Natural killer cell (primary cell): ENCODE measurements at regions not wholly inside any gene's neighbourhood (a gene's known extent, or its start where the extent isn't known, plus 50 kb on each side); places are given as distances from the start of the nearest gene placed in this dataset.

ENCODE experiments used
- ATAC-seq, 3 donors: fragments of 150-1000 bp in 2 of 3; fragments of 200-7000 bp in 1 of 3; cut with Tn5 transposase; 1 replicate in 1 of 3; 2 replicates in 2 of 3; pipeline ENCODE4 v1.10.0; 2021; ENCODE audit warnings: mild to moderate bottlenecking in 2 of 3, moderate library complexity in 2 of 3
- DNase-seq, 2 donors: peaks; one replicate each; pipeline versions ENCODE4 v3.0.0 to v3.0.0-alpha.2; 2013 to 2021; ENCODE audit warnings: mixed read lengths in 1 of 2
- H3K27ac ChIP-seq: one replicate; pipeline ENCODE4 v1.5.1; 2013; ENCODE audit warnings: mild to moderate bottlenecking, low read length
- H3K27me3 ChIP-seq: one replicate; pipeline ENCODE4 v1.6.1; 2013; ENCODE audit warnings: low read length; ENCODE audit not compliant: control insufficient read depth, insufficient read depth
- H3K36me3 ChIP-seq: one replicate; pipeline ENCODE4 v1.6.1; 2013; ENCODE audit warnings: low read length; ENCODE audit not compliant: control insufficient read depth, insufficient read depth
- H3K4me1 ChIP-seq: one replicate; pipeline ENCODE4 v1.6.1; 2013; ENCODE audit warnings: low read length; ENCODE audit not compliant: control insufficient read depth, insufficient read depth
- H3K4me3 ChIP-seq: one replicate; pipeline ENCODE4 v1.5.1; 2013; ENCODE audit warnings: low read length
- H3K9me3 ChIP-seq: one replicate; pipeline ENCODE4 v1.6.1; 2013; ENCODE audit warnings: low read length; ENCODE audit not compliant: control insufficient read depth, insufficient read depth
- H3K27ac Mint-ChIP-seq, 2 donors: one replicate each; pipeline ENCODE4 v1.8.0; 2022; ENCODE audit warnings: mild to moderate bottlenecking in 2 of 2, mixed read lengths in 2 of 2, moderate library complexity in 1 of 2
- H3K27me3 Mint-ChIP-seq, 2 donors: one replicate each; pipeline ENCODE4 v1.8.0; 2022; ENCODE audit warnings: low read depth in 2 of 2, mixed read lengths in 2 of 2
- H3K36me3 Mint-ChIP-seq: one replicate; pipeline ENCODE4 v1.8.0; 2022; ENCODE audit warnings: mixed read lengths
- H3K4me1 Mint-ChIP-seq, 2 donors: one replicate each; pipeline ENCODE4 v1.8.0; 2022; ENCODE audit warnings: mixed read lengths in 2 of 2
- H3K4me3 Mint-ChIP-seq: one replicate; pipeline ENCODE4 v1.8.0; 2022; ENCODE audit warnings: mild to moderate bottlenecking, moderate library complexity, mixed read lengths
- H3K9me3 Mint-ChIP-seq, 2 donors: one replicate each; pipeline ENCODE4 v1.8.0; 2022; ENCODE audit warnings: mixed read lengths in 2 of 2
- WGBS: methylation state at CpG from one replicate; pipeline ENCODE4 v1.1.7; 2013; ENCODE audit warnings: missing lambda C conversion rate; ENCODE audit not compliant: insufficient coverage; 5-methylcytosine and 5-hydroxymethylcytosine counted together
- intact Hi-C: fragments of 100-400 bp; cut with micrococcal nuclease; formaldehyde crosslinking; loops from one replicate; pipeline ENCODE4 v1.14.2; 2022
- TF ChIP-seq, protein P1 (sequence below): fragments of 200-600 bp; IDR thresholded peaks from one replicate; pipeline ENCODE4 v1.8.0; 2022; ENCODE audit warnings: antibody characterized with exemption

- Histone ChIP-seq H3K27me3 (no peaks in the 10 kb centered on the region), H3K4me1 (no peaks in the 10 kb centered on the region), H3K4me3 (no peak overlapping the region), H3K36me3 (no peaks in the 10 kb centered on the region), H3K27ac (no peak overlapping the region), H3K9me3 (no peaks in the 10 kb centered on the region)
- Mint-ChIP-seq H3K9me3 (no peaks in the 10 kb centered on the region), H3K4me3 (no peak overlapping the region), H3K27ac (no peak overlapping the region), H3K4me1 (no peaks in the 10 kb centered on the region), H3K36me3 (no peaks in the 10 kb centered on the region), H3K27me3 (no peaks in the 10 kb centered on the region)
- intact Hi-C loops: no loop called here
- TF ChIP-seq, protein P1, sequence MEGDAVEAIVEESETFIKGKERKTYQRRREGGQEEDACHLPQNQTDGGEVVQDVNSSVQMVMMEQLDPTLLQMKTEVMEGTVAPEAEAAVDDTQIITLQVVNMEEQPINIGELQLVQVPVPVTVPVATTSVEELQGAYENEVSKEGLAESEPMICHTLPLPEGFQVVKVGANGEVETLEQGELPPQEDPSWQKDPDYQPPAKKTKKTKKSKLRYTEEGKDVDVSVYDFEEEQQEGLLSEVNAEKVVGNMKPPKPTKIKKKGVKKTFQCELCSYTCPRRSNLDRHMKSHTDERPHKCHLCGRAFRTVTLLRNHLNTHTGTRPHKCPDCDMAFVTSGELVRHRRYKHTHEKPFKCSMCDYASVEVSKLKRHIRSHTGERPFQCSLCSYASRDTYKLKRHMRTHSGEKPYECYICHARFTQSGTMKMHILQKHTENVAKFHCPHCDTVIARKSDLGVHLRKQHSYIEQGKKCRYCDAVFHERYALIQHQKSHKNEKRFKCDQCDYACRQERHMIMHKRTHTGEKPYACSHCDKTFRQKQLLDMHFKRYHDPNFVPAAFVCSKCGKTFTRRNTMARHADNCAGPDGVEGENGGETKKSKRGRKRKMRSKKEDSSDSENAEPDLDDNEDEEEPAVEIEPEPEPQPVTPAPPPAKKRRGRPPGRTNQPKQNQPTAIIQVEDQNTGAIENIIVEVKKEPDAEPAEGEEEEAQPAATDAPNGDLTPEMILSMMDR: no peak
- peak in 1 of 2 donors; percentile 74 for DNase-seq
- ATAC-seq: no peak
- WGBS: 30% methylated on average over 2 of the region's 2 CpGs
Measured at GRCh38 chr1:213669964-213670691, 317.6 kb upstream of the PROX1 start.

DNA sequence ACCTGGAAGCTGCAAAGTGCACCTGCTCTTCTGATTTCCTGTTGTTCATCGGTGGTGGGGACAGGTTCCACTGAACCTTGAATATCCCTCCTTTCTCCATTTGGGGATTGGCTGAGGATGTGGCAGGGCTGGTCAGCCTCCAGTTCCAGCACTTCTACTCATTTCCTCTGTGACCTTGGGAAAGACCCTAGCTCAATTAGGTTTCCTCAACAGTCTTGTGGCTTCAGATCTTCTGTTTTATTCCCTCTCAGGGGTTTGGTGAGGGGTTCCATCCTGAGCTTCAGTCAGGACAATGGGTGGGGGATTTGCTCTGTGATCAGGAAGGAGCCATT lies 317.1 kb upstream of the PROX1 start:
- H3K27me3 Mint-ChIP-seq: no peaks in the 10 kb centered on the region
- H3K27ac ChIP-seq: no peak overlapping the region
- H3K4me1 Mint-ChIP-seq: no peaks in the 10 kb centered on the region

GRCh38 chr1:213675043-213675442 lies 312.7 kb upstream of the PROX1 start:
- H3K9me3 Mint-ChIP-seq: peaks cover 0 to 3% of the 10 kb centered on the region in 2 donors
- H3K4me3 Mint-ChIP-seq: no peak overlapping the region
- no peaks in the 10 kb centered on the region for H3K4me1 ChIP-seq
- intact Hi-C loops: no loop called here
- H3K36me3 Mint-ChIP-seq: no peaks in the 10 kb centered on the region
- 71% methylated on average over 1 of the region's 1 CpG for WGBS
- no peak overlapping the region for H3K27ac Mint-ChIP-seq
- no peak overlapping the region for H3K4me3 ChIP-seq
- ATAC-seq (no peak), DNase-seq (no peak)
- H3K27ac ChIP-seq: no peak overlapping the region
- TF ChIP-seq, protein P1: no peak
- H3K4me1 Mint-ChIP-seq: no peaks in the 10 kb centered on the region
- no peaks in the 10 kb centered on the region for H3K27me3 ChIP-seq
- no peaks in the 10 kb centered on the region for H3K27me3 Mint-ChIP-seq
- no peaks in the 10 kb centered on the region for H3K9me3 ChIP-seq
- H3K36me3 ChIP-seq: no peaks in the 10 kb centered on the region

More for the DNA sequence above, 317.1 kb upstream of the PROX1 start:
- ATAC-seq (no peak), DNase-seq (no peak)
- H3K27ac Mint-ChIP-seq: no peak overlapping the region
- no peaks in the 10 kb centered on the region for H3K9me3 Mint-ChIP-seq
- no peaks in the 10 kb centered on the region for H3K9me3 ChIP-seq
- 71% methylated on average over 1 of the region's 1 CpG for WGBS
- TF ChIP-seq, protein P1: no peak
- intact Hi-C loops: no loop called here
- H3K4me1 ChIP-seq: no peaks in the 10 kb centered on the region
- H3K36me3 ChIP-seq: no peaks in the 10 kb centered on the region
- H3K4me3 ChIP-seq: no peak overlapping the region
- H3K4me3 Mint-ChIP-seq: no peak overlapping the region
- no peaks in the 10 kb centered on the region for H3K27me3 ChIP-seq
- H3K36me3 Mint-ChIP-seq: no peaks in the 10 kb centered on the region

- intact Hi-C loops: no loop called here
- TF ChIP-seq, protein P1: no peak
Measured at GRCh38 chr1:213676736-213677135, 311.0 kb upstream of the PROX1 start.

More at GRCh38 chr1:213676736-213677135, 311.0 kb upstream of the PROX1 start:
- Mint-ChIP-seq H3K36me3 (no peaks in the 10 kb centered on the region), H3K9me3 (peaks cover 2 to 3% of the 10 kb centered on the region in 2 donors), H3K4me1 (no peaks in the 10 kb centered on the region), H3K27ac (no peak overlapping the region), H3K27me3 (no peaks in the 10 kb centered on the region), H3K4me3 (no peak overlapping the region)
- DNase-seq (no peak), ATAC-seq (no peak)
- Histone ChIP-seq H3K27me3 (no peaks in the 10 kb centered on the region), H3K27ac (no peak overlapping the region), H3K4me3 (no peak overlapping the region), H3K9me3 (no peaks in the 10 kb centered on the region), H3K36me3 (no peaks in the 10 kb centered on the region), H3K4me1 (no peaks in the 10 kb centered on the region)
- WGBS: 71% methylated on average over 2 of the region's 2 CpGs
